Naive B cell (primary cell): ENCODE measurements at regions not wholly inside any gene's neighbourhood (a gene's known extent, or its start where the extent isn't known, plus 50 kb on each side); places are given as distances from the start of the nearest gene placed in this dataset.
"Not testable (repeated sequence)": the region's sequence is repeated elsewhere in the genome, so short reads cannot be mapped to it uniquely, and the experiment has no call there.

ENCODE experiments used
- ATAC-seq, 2 donors: fragments of 150-1000 bp; cut with Tn5 transposase; 2 replicates each; pipeline ENCODE4 v1.10.0; 2021; ENCODE audit warnings: low read depth in 2 of 2, mild to moderate bottlenecking in 2 of 2, moderate library complexity in 2 of 2
- DNase-seq: peaks from one replicate; pipeline ENCODE4 v3.0.0; 2022
- H3K27ac Mint-ChIP-seq, 6 donors: one replicate each; pipeline ENCODE4 v1.8.0; 2020 to 2022; ENCODE audit warnings: mild to moderate bottlenecking in 6 of 6, mixed read lengths in 6 of 6, moderate library complexity in 5 of 6, inconsistent platforms in 2 of 6
- H3K27me3 Mint-ChIP-seq, 3 donors: one replicate each; pipeline ENCODE4 v1.8.0; 2021 to 2022; ENCODE audit warnings: mixed read lengths in 3 of 3, mild to moderate bottlenecking in 1 of 3
- H3K36me3 Mint-ChIP-seq, 2 donors: one replicate each; pipeline ENCODE4 v1.8.0; 2020 to 2022; ENCODE audit warnings: mixed read lengths in 2 of 2, inconsistent platforms in 1 of 2, mild to moderate bottlenecking in 1 of 2
- H3K4me1 Mint-ChIP-seq, 3 donors: one replicate each; pipeline ENCODE4 v1.8.0; 2020 to 2022; ENCODE audit warnings: mixed read lengths in 3 of 3, inconsistent platforms in 1 of 3, mild to moderate bottlenecking in 1 of 3, moderate library complexity in 1 of 3
- H3K4me3 Mint-ChIP-seq, 8 donors: one replicate each; pipeline ENCODE4 v1.8.0; 2020 to 2022; ENCODE audit warnings: mild to moderate bottlenecking in 8 of 8, mixed read lengths in 8 of 8, moderate library complexity in 8 of 8, inconsistent platforms in 2 of 8
- H3K9me3 Mint-ChIP-seq, 7 donors: one replicate each; pipeline ENCODE4 v1.8.0; 2020 to 2022; ENCODE audit warnings: mixed read lengths in 7 of 7, mild to moderate bottlenecking in 5 of 7, inconsistent platforms in 2 of 7, moderate library complexity in 1 of 7

GRCh38 chr1:184860535-184860934 is 105.9 kb upstream of the EDEM3 start:
- Mint-ChIP-seq H3K9me3 (peaks cover 0 to 4% (median 0%) of the 10 kb centered on the region in 7 donors), H3K4me3 (no peak overlapping the region), H3K27ac (peak overlapping the region in 1 of 6 donors; percentile 18), H3K4me1 (peaks cover 0 to 8% (median 4%) of the 10 kb centered on the region in 3 donors), H3K36me3 (no peaks in the 10 kb centered on the region), H3K27me3 (no peaks in the 10 kb centered on the region)
- no peak for ATAC-seq
- no peak for DNase-seq

GRCh38 chr1:184859381-184860105 is 104.9 kb upstream of the EDEM3 start:
- Mint-ChIP-seq H3K9me3 (peaks cover 0 to 4% (median 0%) of the 10 kb centered on the region in 7 donors), H3K27ac (peak overlapping the region in 4 of 6 donors; percentile 32 to 61 (median 52)), H3K4me3 (no peak overlapping the region), H3K27me3 (no peaks in the 10 kb centered on the region), H3K36me3 (no peaks in the 10 kb centered on the region), H3K4me1 (peaks cover 0 to 8% (median 4%) of the 10 kb centered on the region in 3 donors)
- DNase-seq (peak; percentile 15), ATAC-seq (peak; percentile 91)

- H3K27ac Mint-ChIP-seq, result peak overlapping the region in 2 of 6 donors; percentile 84 to 87
- DNase-seq (no peak), ATAC-seq (no peak)
- peaks cover 0 to 4% (median 0%) of the 10 kb centered on the region in 3 donors for H3K27me3 Mint-ChIP-seq
- peaks cover 0 to 8% (median 4%) of the 10 kb centered on the region in 3 donors for H3K4me1 Mint-ChIP-seq
- no peak overlapping the region for H3K4me3 Mint-ChIP-seq
- peaks cover 0 to 4% (median 0%) of the 10 kb centered on the region in 7 donors for H3K9me3 Mint-ChIP-seq
- no peaks in the 10 kb centered on the region for H3K36me3 Mint-ChIP-seq
Measured at GRCh38 chr1:184858288-184858687, 103.6 kb upstream of the EDEM3 start.

GRCh38 chr1:184854496-184855140 is 100.0 kb upstream of the EDEM3 start:
- Mint-ChIP-seq H3K36me3 (no peaks in the 10 kb centered on the region), H3K4me1 (peaks cover 0 to 5% (median 0%) of the 10 kb centered on the region in 3 donors), H3K9me3 (peaks cover 0 to 9% (median 1%) of the 10 kb centered on the region in 7 donors), H3K27ac (no peak overlapping the region), H3K4me3 (no peak overlapping the region), H3K27me3 (peaks cover 0 to 4% (median 0%) of the 10 kb centered on the region in 3 donors)
- DNase-seq (no peak), ATAC-seq (no peak)

- Mint-ChIP-seq H3K4me3 (no peak overlapping the region), H3K9me3 (peaks cover 0 to 9% (median 1%) of the 10 kb centered on the region in 7 donors), H3K27ac (no peak overlapping the region), H3K4me1 (no peaks in the 10 kb centered on the region), H3K36me3 (no peaks in the 10 kb centered on the region), H3K27me3 (peaks cover 0 to 4% (median 0%) of the 10 kb centered on the region in 3 donors)
- ATAC-seq (no peak), DNase-seq (no peak)
Measured at GRCh38 chr1:184854036-184854435, 99.4 kb upstream of the EDEM3 start.

GRCh38 chr1:184851822-184852746 is 97.4 kb upstream of the EDEM3 start:
- Mint-ChIP-seq H3K36me3 (no peaks in the 10 kb centered on the region), H3K9me3 (peaks cover 0 to 9% (median 1%) of the 10 kb centered on the region in 7 donors), H3K27me3 (peaks cover 0 to 4% (median 0%) of the 10 kb centered on the region in 3 donors), H3K4me1 (no peaks in the 10 kb centered on the region), H3K27ac (no peak overlapping the region), H3K4me3 (no peak overlapping the region)
- no peak for ATAC-seq
- DNase-seq, result no peak

DNA sequence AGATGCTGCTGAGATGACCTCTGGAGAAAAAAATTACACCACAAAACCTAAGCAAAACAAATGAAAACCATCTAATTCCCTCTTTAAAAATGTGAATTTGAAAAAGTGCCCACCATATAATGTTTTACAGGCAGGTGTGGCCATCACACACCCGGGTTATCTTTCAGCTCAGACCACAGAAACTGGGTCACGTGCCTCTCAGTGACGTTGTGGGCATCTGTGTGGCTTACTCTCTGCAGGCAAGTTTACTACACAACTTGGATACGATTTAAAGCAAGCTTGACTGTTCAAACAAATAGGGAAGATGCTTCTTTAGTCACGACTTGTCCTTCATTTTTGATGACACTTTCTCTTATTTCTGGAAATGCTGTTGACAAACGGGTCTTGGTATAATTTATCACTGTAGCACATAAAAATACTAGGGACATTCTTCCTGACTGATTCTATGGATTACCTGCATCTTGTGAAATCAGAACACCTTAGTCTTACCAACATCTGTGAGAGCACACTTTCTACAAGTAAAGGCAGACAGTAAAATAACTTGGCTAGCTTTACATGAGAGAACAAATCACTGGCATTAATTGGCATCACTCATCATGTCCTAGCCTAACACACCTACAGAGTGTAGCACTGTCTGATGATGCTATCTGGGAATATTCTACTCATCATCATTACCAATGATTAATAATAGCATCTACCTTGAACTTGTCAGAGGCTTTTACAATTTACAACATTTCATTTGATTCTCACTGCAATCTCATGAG is 89.3 kb upstream of the EDEM3 start:
- H3K4me1 Mint-ChIP-seq, result peaks cover 0 to 3% (median 0%) of the 10 kb centered on the region in 3 donors
- no peaks in the 10 kb centered on the region for H3K9me3 Mint-ChIP-seq
- peak overlapping the region in 1 of 6 donors; percentile 6 for H3K27ac Mint-ChIP-seq
- H3K27me3 Mint-ChIP-seq, result no peaks in the 10 kb centered on the region
- DNase-seq (no peak), ATAC-seq (peak; percentile 38 to 48)
- no peaks in the 10 kb centered on the region for H3K36me3 Mint-ChIP-seq
- no peak overlapping the region for H3K4me3 Mint-ChIP-seq

GRCh38 chr1:184840596-184840995 is 85.9 kb upstream of the EDEM3 start:
- Mint-ChIP-seq H3K27me3 (no peaks in the 10 kb centered on the region), H3K4me3 (no peak overlapping the region), H3K36me3 (no peaks in the 10 kb centered on the region), H3K4me1 (peaks cover 0 to 3% (median 0%) of the 10 kb centered on the region in 3 donors), H3K27ac (no peak overlapping the region), H3K9me3 (no peaks in the 10 kb centered on the region)
- ATAC-seq (no peak), DNase-seq (no peak)

DNA sequence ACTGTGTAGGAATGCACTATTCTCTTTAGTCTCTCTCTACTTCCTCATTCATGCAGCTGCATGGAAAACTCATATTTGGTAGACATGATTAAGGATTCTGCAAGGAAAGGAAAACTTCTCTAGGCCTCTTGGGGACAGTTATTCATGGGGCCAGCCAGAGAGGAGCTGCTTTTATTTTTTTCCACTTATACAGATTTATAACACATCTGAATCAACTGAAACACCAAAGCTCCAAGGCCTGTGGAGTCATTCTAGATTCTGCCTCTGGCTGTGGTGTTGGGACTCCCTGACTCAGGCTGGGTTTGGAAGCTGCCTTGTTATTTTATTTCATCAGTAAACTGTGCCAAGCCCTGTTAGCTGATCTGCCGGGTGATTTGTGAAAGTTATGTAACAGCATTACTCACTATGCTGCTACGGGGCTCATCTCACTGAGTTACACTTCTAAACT is 83.9 kb upstream of the EDEM3 start:
- Mint-ChIP-seq H3K9me3 (peaks cover 0 to 7% (median 2%) of the 10 kb centered on the region in 7 donors), H3K27me3 (no peaks in the 10 kb centered on the region), H3K27ac (peak overlapping the region in 1 of 6 donors; percentile 46), H3K4me3 (no peak overlapping the region), H3K36me3 (no peaks in the 10 kb centered on the region), H3K4me1 (peaks cover 0 to under 1% (median 0%) of the 10 kb centered on the region in 3 donors)
- ATAC-seq, result no peak
- no peak for DNase-seq

GRCh38 chr1:184836934-184837895 is 82.6 kb upstream of the EDEM3 start:
- H3K27me3 Mint-ChIP-seq, result no peaks in the 10 kb centered on the region
- H3K4me1 Mint-ChIP-seq, result no peaks in the 10 kb centered on the region
- H3K27ac Mint-ChIP-seq, result no peak overlapping the region
- H3K9me3 Mint-ChIP-seq, result peaks cover 0 to 7% (median 4%) of the 10 kb centered on the region in 7 donors
- H3K4me3 Mint-ChIP-seq, result no peak overlapping the region
- no peak for DNase-seq
- no peak for ATAC-seq
- H3K36me3 Mint-ChIP-seq, result no peaks in the 10 kb centered on the region

GRCh38 chr1:184836141-184836540 is 81.5 kb upstream of the EDEM3 start:
- DNase-seq (no peak), ATAC-seq (no peak)
- no peaks in the 10 kb centered on the region for H3K27me3 Mint-ChIP-seq
- H3K27ac Mint-ChIP-seq, result no peak overlapping the region
- H3K36me3 Mint-ChIP-seq, result no peaks in the 10 kb centered on the region
- H3K9me3 Mint-ChIP-seq, result peaks cover 0 to 7% (median 4%) of the 10 kb centered on the region in 7 donors
- no peak overlapping the region for H3K4me3 Mint-ChIP-seq
- no peaks in the 10 kb centered on the region for H3K4me1 Mint-ChIP-seq

DNA sequence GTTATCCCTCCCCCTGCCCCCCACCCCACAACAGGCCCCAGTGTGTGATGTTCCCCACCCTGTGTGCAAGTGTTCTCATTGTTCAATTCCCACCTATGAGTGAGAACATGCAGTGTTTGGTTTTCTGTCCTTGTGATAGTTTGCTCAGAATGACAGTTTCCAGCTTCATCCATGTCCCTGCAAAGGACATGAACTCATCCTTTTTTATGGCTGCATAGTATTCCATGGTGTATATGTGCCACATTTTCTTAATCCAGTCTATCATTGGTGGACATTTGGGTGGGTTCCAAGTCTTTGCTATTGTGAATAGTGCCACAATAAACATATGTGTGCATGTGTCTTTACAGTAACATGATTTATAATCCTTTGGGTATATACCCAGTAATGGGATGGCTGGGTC is 79.3 kb upstream of the EDEM3 start:
- H3K36me3 Mint-ChIP-seq, H3K9me3 Mint-ChIP-seq, H3K27me3 Mint-ChIP-seq, H3K4me1 Mint-ChIP-seq, H3K27ac Mint-ChIP-seq, H3K4me3 Mint-ChIP-seq, ATAC-seq, DNase-seq: not testable (repeated sequence)
